PC-3 (cell line): ENCODE measurements at regions not wholly inside any gene's neighbourhood (a gene's known extent, or its start where the extent isn't known, plus 50 kb on each side); places are given as distances from the start of the nearest gene placed in this dataset.

ENCODE experiments used
- CTCF ChIP-seq: fragments of 300-600 bp; sonication (generic); conservative IDR thresholded peaks from 2 replicates; pipeline ENCODE4 v1.5.1; 2017; ENCODE audit warnings: antibody characterized with exemption, low read depth, mild to moderate bottlenecking, low read length
- EZH2 ChIP-seq: fragments of 300-600 bp; sonication (generic); IDR thresholded peaks from one replicate; pipeline ENCODE4 v1.6.1; 2017; ENCODE audit warnings: antibody characterized with exemption, mild to moderate bottlenecking, low read length; ENCODE audit not compliant: unreplicated experiment
- EZH2phosphoT487 ChIP-seq: fragments of 300-600 bp; sonication (generic); IDR thresholded peaks from 2 replicates; pipeline ENCODE4 v1.6.1; 2018; ENCODE audit warnings: mild to moderate bottlenecking, antibody characterized with exemption, low read length, borderline replicate concordance

GRCh38 chr21:35624901-35625300 lies 435.4 kb downstream of the SETD4 start:
- no peak for TF ChIP-seq CTCF
- no peak for TF ChIP-seq EZH2
- no peak for TF ChIP-seq EZH2phosphoT487
